NT2/D1 (cell line): ENCODE measurements at regions not wholly inside any gene's neighbourhood (a gene's known extent, or its start where the extent isn't known, plus 50 kb on each side); places are given as distances from the start of the nearest gene placed in this dataset.

Source experiments
- SUZ12 ChIP-seq: IDR thresholded peaks from 2 replicates; pipeline ENCODE4 v1.6.1; 2011; ENCODE audit not compliant: insufficient read length, insufficient read depth; ENCODE audit errors: extremely low read depth
- YY1 ChIP-seq: IDR thresholded peaks from 2 replicates; pipeline ENCODE4 v1.6.1; 2011; ENCODE audit not compliant: insufficient read length, insufficient read depth
- ZNF274 ChIP-seq: IDR thresholded peaks from 2 replicates; pipeline ENCODE4 v1.6.1; 2011; ENCODE audit warnings: mild to moderate bottlenecking, low read depth, low read length

DNA sequence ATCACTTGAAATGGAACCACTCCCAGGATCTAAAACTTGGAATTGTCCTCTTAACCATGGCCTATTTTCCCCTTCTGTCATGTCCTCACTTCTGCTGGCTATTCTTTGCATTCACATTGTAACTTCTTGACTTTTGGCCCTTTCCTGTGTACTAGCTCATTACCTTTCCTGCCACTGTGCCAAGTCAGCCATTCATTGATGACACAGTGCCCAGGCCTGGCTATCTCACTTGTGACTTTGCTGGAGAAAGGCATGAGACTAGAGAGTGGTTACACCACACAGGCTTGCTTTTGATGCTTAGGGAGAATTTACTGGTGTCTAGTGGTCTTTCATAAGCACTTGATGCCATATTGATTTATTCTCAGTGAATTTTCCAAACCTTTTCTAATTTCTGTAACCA is 101.1 kb downstream of the NR1D2 start:
- TF ChIP-seq YY1 (no peak), ZNF274 (no peak), SUZ12 (no peak)
